ENCODE measurements at regions not wholly inside any gene's neighbourhood (a gene's known extent, or its start where the extent isn't known, plus 50 kb on each side); places are given as distances from the start of the nearest gene placed in this dataset.

DNA sequence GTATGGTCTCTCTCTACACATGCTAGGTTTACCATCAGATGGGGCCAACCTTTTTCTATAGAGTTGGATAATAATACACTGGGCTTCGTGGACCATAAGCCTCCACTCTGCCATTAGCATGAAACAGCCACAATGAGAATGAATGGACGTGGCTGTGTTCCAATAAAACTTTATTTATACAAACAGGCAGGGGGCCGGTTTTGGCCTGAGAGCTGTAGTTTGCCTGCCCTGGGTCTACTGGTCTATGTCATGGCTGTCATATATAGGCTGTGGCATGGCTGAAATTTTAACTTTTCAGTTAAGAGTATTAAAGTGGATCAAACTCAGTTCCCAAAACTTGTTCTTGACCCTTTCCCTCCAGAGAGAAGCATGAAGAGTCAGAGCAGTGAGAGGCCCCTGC lies 120.3 kb upstream of the MYL2 start:
- no peak for DNase-seq (ENCODE audit: low read depth in 3 of 3)

DNA sequence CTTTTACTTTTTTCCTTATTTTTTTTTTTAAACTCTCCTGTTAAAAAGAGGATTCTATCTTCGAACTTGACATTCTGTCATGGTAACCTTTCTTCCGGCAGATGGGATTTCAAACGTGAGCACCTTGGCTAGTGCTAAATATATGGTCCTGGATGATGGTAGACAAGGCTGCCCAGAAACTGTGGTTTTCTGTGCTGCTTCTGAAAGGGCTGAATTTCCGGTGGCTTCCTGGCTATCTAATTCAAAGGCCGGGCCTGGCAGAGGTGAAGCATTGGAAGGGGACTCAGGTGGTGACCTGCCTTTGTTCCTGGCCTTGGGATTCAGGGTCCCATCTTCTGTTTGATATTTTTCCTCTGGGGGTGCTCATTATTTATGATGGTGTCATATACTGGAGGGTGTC lies 118.6 kb upstream of the MYL2 start:
- DNase-seq (ENCODE audit: low read depth in 3 of 3): no peak

DNA sequence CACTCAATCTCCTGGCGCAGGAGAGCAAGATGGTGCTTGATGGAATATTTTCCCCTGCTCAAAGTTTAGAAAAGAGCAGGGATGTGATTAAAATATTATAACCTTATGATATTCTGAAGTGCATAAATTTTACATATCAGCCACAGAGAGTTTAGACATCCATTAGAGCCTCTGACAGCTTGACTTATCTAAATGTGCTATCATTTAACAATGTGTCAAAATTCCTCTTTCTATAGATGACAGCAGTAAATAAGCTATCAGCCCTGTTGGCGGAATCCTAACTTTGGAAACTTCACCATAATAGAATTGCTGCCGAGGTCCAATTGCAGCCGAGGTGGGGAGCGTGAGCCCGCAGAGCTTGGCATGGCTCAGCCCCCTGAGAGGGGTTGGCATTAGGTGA lies 117.7 kb upstream of the MYL2 start:
- DNase-seq (ENCODE audit: low read depth in 3 of 3): no peak

DNA sequence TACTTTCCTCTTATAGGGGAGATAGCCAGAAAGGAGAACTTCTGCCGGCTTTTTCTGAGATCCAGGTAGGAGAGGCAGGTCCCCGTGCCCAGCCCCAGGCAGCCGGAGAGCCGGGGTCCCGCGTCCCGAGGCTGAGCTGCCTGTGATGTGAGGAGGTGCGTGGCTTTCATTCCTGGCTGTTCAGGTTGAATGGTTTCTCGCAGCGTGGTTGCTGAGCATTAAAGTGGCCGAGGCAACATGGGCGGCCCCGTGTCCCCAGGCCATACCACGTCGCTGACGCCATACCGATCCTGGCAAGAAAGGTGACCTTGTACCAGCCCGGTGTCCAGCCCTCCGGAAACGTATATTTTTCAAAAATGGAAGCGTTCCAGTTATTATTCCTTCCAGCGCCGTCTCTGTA lies 116.7 kb upstream of the MYL2 start:
- DNase-seq (ENCODE audit: low read depth in 3 of 3): no peak

DNA sequence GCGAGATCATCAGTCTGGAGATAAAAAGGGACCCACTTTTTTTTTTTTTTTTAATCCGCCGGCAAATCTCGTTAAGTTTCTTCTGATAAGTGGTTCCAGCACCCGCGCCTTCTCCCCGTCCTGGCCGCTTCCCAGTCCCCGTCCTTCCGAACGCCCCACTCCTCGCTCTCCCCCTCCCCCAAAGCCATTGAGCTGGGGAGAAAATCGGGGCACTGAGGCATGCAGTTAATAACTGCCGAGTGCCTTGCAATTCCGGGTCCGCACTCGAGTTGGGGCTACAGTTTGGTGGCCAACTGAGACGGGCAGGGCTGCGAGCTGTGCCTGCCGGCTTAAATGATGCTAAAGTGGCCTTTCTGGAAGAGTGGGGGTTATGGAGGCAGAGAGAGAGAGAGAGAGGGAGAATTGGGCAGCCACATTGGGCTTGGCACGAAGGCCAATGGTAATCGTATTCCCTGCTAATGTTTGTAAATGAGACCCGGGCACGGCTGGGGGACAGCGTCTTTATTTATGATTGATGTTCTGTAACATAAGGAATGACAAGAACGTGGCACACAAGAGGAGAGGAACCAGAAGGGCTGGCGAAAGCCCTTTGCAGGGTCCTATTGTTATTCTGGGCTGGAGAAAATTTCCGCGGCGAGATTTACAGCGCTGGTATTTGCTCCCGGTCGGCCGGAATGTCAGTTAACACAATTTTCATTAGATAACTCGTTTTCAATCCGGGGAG lies 115.4 kb upstream of the MYL2 start:
- no peak for DNase-seq (ENCODE audit: low read depth in 3 of 3)

DNA sequence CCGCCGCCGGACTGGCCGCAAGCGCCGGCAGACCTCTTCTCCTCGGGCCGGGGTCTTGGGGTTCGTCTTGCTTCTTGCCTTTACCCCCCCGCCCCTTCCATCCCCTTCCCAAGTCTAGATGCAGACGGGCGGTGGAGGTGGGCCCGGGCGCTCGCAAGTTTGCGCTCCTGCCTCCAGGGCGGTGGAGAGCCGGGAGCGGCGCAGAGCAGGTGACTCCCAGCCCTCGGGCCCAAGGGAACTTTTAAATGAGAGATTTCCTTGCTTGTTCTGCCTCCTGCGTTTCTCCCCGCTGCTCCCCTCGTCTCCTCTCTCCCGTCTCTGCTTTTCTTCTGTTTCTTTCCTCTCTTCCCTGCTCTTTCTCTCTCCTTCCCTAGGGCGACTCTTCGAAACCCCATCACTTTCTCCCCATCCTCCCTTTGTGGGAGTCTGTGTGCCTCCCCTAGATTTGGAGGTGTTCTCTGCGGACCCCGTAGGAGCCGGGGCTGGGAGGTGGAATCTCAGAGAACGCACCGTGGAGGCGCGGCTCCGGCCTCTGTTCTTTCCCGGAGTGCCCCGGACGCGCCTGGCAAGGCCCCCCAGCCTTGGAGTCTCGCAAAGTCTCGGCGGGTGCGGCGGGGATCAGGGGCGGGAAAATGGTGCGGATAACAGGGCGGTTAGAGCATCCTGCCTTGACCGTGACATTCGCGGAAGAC lies 114.7 kb upstream of the MYL2 start:
- no peak for DNase-seq (ENCODE audit: low read depth in 3 of 3)

DNA sequence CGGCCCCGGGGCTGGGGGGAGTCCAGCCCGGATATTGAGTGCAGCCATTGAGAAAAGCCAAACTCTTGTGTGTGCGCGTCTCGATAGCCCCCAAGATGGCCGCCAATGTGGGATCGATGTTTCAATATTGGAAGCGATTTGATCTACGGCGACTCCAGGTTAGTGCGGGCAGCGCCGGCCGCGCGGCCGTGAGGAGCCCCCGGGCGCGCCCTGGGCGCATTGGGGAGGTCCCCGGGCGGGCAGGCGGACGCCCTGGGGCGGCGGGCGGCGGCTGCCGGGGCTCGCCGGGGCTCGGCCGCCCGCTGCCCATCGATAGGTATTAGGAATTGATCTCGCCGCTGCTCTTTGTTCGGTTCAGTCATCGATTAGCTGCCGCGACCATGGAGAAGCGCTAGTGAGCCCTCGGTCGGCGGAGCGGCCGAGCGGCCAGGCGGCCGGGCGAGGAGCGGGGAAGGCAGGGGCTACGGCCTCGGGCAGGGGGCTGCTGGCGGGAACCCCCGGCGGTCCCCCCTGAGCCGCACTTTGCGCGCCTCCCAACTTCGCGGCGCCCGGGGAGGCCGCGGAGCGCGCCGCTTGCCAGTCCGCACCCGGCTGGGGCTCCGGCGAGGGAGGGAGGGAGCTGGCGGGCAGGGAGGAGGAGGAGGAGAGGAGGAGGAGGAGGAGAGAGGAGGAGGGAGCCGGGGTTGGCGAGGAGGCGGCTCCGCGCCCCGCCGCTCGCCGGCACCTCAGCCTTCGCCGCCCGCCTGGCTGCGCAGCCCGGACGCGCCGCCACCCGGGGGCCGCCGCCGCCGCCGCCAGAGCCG lies 113.9 kb upstream of the MYL2 start, which contains the start of gene CUX2:
Gene CUX2, plus strand, starts transcription at position 83 of the 803 bp plus-strand sequence.
- no peak for DNase-seq (ENCODE audit: low read depth in 3 of 3)

DNA sequence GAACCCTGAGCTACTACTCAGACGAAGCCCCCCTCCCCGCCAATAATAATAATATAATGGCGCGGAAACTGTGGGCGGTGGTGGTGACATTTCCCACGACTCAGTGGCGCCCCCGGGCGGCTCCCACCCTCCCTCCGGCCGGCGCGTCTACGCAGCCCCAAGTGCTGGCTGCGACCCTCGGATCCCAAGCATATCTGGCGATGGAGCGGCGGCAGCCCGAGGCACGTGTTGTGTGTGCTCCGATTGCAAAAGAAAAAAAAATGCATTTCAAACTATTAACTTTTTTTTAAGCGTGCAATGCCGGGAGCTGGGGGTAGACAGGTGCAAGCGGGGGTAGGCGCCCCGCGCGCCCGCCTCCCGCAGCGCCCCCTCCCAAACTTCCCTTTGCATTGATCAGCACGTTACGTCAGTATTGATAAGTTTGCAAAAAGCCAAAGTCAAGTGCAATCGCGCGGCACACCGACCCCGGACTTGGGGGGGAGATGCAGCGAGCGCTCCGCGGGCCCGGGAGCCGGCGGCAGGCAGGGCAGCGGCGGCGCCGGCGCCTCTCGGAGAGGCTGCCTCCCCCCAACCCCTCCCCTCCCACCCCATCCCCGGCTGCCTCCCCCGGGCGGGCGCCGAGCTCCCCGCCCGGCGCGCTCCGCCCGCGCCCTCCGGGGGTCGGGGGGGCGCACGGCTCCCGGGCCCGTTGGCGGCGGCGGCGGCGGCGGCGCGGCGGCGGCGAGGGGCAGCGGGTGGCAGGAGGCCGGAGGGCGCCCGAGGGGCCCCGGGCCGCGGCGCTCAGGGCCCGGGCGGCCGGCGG lies 113.1 kb upstream of the MYL2 start:
- no peak for DNase-seq (ENCODE audit: low read depth in 3 of 3)

DNA sequence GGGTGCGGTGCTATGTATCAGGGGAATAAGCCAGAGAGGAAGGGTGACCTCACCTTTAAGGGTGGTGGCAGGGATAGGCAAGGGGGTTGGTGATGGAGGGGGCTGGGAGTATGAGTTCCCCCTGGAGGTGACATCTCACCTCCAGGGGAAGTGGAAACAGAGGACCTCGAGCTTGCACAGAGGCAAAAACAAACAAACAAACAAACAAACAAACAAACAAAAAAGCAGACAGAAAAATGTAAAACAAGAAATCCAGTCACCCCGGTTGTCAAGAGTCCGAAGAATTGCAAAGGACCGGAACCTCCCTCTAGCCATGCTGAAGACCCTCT lies 112.2 kb upstream of the MYL2 start:
- no peak for DNase-seq (ENCODE audit: low read depth in 3 of 3)

DNA sequence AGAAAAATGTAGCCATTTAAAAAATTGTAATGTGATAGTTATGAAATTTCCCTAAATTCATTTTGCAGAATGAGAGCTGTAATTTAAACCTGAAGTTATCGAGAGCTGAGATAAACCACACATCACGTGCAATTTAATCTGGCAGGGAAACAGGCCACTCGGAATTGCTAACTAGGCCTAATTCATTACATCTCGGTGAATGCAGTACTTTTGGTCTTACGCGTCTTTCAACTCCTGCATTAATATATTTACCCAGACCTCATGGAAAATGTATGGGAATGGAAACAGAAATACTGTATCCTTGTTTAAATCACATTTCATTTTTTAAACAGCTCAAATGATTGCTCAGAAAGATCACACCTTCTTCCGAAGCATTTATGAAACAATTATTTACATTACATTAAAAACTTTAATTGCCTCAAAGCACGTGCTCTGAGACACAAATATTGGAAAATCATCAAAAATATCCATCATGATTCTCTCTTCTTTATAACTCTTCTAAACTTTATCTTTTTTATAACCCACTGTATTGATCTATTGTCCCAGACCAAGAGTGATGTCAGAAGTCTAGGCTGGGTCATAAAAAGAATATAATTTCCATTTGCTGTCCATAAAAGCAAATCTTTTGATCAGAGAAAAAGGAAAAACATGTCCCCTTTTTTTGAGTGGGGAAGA lies 111.7 kb upstream of the MYL2 start:
- DNase-seq (ENCODE audit: low read depth in 3 of 3): no peak

DNA sequence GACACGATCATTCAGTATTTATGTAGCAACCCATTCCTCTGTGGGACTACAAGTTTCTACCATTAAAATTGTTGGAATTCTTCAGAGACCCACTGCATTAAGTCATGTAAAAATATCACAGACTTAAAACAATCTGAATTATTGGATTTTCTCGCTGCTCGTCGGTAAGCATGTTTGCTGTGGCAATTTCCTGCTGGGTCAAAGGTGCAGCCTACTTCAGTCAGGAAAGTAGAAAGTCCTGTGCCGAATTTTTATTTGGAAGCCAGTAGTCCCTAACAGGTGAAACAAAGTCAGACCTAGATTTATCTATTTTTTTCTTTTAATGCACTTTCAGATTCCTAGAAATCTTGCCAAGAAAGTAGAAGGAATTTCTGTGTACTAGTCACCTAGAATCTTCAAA lies 110.4 kb upstream of the MYL2 start:
- DNase-seq (ENCODE audit: low read depth in 3 of 3): no peak

DNA sequence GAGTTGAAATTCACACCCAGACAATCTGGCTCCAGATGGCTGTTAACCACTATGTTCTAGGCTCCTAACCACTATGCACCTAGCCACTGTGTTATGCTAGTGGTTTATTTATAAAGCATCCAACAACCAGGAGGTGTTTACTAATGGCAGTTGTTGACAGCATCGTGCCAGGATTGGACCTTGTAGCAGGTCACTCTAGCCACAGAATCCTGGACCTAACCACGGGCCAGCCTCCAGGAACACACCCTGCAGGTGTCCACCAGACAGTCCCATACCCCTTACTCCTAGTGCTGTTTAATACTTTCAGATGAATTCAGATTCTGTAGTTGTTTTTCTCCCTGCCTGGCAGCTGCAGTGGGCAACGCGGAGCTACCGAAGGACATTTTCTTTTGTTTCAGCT lies 109.4 kb upstream of the MYL2 start:
- DNase-seq (ENCODE audit: low read depth in 3 of 3): no peak

DNA sequence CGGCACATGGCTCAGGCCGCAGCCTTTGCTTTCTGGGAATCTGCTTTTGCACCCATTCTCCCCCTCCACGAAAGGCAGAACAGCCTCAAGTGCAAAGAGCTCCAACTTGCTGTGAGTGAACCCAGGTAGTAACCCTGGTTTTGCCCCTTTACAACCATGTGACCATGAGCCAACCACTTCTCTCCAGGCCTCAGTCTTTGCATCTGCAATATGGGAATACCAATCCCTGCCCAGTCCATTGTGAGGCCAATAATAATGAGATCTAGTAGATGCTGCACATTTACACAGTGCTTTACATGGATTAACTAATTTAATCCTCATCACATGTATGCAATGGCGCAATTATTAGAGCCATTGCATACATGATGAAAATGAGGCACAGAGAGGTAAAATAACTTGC lies 108.9 kb upstream of the MYL2 start:
- no peak for DNase-seq (ENCODE audit: low read depth in 3 of 3)

DNA sequence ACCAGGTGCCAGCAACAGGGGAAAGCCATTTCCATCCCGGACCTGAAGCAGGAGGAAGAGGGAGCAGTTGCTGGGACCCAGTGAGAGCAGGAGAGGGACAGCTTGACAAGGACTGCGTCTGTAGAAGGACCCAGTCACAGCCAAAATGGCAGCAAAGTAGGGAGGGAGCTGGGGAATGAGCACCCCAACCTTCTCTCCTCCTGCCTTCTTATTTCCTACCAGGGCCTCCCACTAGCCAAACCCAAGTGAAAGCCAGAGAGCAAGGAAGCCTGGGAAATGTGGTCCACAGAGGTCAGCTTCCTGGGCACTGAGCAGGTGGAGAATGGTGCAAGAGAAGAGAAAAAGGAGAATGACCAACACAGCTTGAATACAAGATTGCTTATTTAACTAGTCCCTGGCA lies 108.5 kb upstream of the MYL2 start:
- no peak for DNase-seq (ENCODE audit: low read depth in 3 of 3)

DNA sequence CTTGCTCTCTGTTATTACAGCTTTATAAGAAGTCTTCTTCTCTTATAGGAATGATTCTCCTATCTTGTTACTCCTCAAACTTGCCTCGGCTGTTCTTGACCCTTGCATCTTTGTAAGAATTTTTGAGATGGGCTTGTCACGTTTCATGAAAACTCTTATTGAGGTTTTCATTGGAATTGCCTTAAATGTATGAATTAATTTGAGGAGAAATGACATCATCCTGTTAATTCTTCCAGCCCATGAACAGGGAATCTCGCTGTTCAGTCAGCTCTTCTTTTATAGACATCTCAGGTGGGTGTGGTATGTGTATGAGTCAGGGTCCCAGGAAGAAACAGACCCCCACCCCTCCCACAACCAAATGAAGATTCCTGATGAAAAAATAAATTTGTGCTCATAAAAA lies 107.1 kb upstream of the MYL2 start:
- DNase-seq (ENCODE audit: low read depth in 3 of 3): no peak

DNA sequence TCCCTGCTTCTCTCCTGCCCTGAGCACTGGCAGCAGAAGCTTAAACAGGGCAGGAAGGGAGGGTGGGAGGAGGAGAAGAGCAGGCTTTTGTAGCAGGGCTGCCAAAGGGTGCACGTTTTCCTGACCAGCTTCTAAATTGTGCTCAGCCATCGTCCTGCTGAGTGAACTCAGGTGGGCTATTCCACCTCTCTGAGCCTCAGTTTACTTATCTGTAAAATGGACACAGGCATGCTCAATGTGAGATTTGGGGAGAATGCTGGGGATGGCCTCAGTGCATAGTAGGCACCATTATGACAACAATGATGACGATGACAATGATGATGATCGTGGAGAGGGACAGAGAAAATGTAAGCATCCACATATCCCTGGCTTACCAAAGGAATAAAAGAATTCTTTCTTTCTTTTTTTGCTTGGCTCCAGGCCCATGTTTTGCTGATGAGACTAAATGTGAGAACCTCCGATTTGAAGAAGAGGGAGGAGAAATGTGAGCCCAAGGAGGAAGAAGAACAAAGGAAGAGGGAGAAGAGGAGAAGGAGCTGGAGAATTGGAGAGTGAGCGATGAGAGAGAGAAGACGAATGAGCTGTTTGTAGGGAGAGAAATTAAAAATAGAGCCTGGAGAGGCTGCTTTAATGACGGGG lies 105.5 kb upstream of the MYL2 start:
- DNase-seq (ENCODE audit: low read depth in 3 of 3): no peak

DNA sequence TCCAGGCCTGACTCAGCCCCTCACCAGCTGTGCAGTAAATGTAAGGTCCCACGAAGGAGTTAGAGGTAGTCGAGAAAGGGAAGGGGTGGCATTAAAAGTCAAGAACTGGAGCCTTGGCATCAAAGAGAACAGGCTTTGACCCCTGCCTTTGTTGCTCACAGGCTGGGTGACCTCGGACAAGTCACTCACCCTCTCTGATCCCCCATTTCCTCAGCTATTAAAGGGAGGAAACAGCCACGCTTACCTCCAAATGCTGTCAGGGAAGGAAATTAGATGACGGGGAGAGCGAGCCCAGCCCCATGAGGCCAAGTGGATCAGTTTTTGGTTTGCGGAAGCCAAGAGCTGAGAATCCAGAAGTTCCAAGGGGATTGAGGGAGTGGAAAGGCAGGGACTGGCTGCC lies 104.9 kb upstream of the MYL2 start:
- no peak for DNase-seq (ENCODE audit: low read depth in 3 of 3)

DNA sequence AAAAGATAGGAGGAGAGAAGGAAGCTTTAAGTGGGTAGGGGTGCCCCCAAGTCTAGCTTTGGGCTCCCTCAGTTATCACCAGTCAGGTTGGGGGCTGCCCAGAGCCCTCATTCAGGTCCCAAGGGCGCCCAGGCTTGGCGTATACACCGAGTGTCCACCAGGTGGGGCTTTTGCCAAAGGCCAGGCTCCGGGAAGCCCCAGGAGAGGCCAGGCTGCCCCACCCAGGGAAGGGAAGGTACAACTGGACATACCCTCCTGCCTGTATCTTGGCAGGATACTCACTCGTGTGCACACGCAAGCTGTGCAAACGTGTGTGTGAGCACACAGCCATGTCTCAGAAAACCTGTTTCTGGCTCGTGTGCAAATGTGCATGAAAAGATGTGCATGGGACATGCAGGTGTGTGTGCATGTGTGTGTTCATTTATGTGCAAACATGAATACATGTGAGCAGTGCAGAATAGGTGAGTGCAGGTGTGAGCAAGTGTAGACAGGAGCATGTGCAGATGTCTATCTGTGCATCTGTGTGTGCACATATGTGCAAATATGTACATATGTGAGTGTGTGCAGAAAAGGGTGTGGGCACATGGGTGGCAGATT lies 103.9 kb upstream of the MYL2 start:
- peak in 2 of 3 experiments; percentile 16 to 26 for DNase-seq (ENCODE audit: low read depth in 3 of 3)

DNA sequence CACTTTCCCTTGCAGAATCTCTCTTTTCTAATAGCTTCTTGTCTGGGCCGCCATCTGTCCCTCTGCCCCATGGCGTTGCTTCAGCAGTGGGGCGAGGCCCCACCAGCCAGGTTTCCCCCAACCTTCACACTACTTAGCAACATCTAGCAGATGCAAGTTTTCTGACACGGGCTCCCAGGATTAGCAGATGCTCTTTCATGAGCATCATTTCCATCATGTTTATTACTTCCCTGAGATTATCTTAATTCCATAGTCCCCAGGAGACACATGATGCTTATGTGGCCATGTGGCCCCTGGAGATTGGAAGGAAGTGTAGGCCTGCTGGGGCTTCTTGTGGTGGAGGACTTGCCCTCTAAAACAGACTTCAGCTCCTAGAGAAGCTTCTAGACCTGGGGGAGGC lies 102.0 kb upstream of the MYL2 start:
- DNase-seq (ENCODE audit: low read depth in 3 of 3): no peak

DNA sequence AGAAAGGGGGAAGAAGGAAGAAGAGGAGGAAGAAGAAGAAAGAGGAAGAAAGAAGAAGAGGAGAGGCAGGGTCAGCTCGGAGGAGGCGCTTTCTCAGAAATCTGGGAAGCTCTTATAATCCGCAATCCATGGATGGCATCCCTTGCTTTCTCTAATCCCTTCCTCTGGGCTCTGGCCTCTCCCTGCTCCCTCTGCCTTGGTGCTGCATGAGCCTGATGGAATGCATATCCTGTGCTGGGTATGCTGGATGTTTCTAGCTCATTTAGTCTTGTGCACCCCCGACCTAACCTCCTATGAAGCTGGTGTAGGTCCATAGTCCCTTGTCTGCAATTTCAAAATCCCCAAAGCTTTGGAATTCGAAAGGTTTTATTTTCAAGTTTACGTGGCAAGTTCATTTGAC lies 94.2 kb upstream of the MYL2 start:
- no peak for DNase-seq (ENCODE audit: low read depth in 3 of 3)

DNA sequence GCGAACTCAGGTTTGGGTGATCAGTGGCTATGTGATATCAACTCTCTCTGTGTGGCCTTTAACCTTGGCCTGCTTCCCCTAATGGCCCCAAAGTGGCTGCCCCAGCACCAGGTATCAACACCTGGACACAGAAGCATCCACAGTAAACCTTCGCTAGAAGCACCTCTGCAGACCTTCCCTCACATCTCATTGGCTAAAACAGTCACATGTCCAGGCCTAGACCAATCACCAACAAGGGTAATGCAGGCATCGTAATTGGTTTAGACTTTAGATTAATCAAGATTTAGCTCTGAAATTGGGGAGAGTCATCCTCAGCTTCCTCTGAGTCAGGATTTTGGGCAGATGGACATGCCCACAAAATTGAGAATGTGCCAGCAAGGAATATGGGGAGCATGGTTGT lies 92.5 kb upstream of the MYL2 start:
- no peak for DNase-seq (ENCODE audit: low read depth in 3 of 3)

Measured in stimulated activated CD4-positive, alpha-beta T cell treated with anti-CD3 and anti-CD28 coated beads, TNF-alpha, amount 100 ng/mL, for 4 hours (primary cell).